ENCODE measurements at regions not wholly inside any gene's neighbourhood (a gene's known extent, or its start where the extent isn't known, plus 50 kb on each side); places are given as distances from the start of the nearest gene placed in this dataset.
A peak's percentile ranks its signal among the peaks of the same experiment; 100 is the strongest.

DNA sequence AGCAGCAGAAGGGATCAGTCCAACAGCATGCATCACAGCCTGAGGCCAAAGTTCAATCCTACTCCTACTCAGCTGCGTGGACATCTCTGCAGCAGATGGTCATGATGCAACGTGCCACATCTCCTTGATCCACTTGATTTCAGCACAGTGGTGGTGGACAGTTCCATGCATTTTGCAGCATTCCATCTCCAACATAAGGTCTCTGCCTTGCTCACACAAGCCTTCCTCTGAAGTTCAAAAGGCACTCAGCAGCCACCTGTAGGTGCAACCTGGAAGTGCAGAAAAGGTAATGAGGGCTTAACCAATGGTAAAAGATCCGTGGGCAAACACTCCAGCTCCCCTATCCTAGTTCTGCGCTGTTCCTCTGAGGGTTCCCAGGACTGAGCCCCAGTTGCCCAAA is 57.5 kb upstream of the CHCHD3 start:
- Histone ChIP-seq H3K4me3 (ENCODE audit: low read depth, low read length, poor library complexity, severe bottlenecking) (no peak overlapping the region), H3K4me1 (ENCODE audit: insufficient read depth, low read length, poor library complexity, severe bottlenecking) (no peaks in the 10 kb centered on the region), H4K20me1 (ENCODE audit: insufficient read depth, low read length) (no peaks in the 10 kb centered on the region), H3K9me3 (ENCODE audit: low read length) (no peaks in the 10 kb centered on the region), H3K36me3 (ENCODE audit: insufficient read depth, low read length) (no peaks in the 10 kb centered on the region), H3K79me2 (ENCODE audit: insufficient read depth, low read depth, low read length) (no peaks in the 10 kb centered on the region), H3K4me2 (ENCODE audit: low read length) (no peak overlapping the region), H2AFZ (ENCODE audit: low read length) (no peak overlapping the region), H3K27ac (ENCODE audit: low read depth, low read length, poor library complexity, severe bottlenecking) (no peak overlapping the region), H3K9me2 (ENCODE audit: insufficient read depth, low read length) (no peaks in the 10 kb centered on the region)
- ChIA-PET CTCF (ENCODE audit: unreplicated experiment) (no interaction called here), POLR2A (interaction anchor here (0.5 kb wide), 1 partner anchor 54 kb away, joined by 3 read pairs; no protein-coding TSS in a partner anchor)
- no TSS peak for BruUV-seq (replicated peaks)
- intact Hi-C loops (cut with micrococcal nuclease; ENCODE audit: unreplicated experiment): no loop called here
- DNase-seq (ENCODE audit: low spot score): peak; percentile 1
- TF ChIP-seq, protein P1, sequence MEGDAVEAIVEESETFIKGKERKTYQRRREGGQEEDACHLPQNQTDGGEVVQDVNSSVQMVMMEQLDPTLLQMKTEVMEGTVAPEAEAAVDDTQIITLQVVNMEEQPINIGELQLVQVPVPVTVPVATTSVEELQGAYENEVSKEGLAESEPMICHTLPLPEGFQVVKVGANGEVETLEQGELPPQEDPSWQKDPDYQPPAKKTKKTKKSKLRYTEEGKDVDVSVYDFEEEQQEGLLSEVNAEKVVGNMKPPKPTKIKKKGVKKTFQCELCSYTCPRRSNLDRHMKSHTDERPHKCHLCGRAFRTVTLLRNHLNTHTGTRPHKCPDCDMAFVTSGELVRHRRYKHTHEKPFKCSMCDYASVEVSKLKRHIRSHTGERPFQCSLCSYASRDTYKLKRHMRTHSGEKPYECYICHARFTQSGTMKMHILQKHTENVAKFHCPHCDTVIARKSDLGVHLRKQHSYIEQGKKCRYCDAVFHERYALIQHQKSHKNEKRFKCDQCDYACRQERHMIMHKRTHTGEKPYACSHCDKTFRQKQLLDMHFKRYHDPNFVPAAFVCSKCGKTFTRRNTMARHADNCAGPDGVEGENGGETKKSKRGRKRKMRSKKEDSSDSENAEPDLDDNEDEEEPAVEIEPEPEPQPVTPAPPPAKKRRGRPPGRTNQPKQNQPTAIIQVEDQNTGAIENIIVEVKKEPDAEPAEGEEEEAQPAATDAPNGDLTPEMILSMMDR (conservative IDR thresholded peaks at IDR 0.05; ENCODE audit: low read length): no peak
- no peak for TF ChIP-seq EZH2phosphoT487 (IDR thresholded peaks at IDR 0.05; ENCODE audit: borderline replicate concordance, low read depth, low read length)

DNA sequence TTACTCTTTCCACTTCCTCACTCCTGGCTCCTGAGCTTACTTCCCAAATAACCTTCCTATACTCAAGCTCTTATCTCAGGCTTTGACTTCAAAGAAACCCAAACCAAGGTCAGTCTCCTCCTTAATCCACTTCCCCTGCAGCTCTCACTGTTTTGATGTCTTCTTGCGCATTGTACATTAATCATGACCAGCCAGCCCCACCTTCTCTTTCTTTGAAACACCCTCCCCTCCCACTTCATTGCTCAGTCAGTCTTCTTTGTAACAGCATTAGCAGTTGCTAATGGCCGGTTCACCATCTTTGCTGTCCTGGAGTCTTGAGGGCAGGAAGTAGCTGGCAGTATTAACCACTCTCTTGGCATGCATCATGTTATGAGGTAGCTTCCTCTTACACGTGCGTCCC is 57.9 kb upstream of the CHCHD3 start:
- no peaks in the 10 kb centered on the region for H3K79me2 ChIP-seq (ENCODE audit: insufficient read depth, low read depth, low read length)
- H3K27ac ChIP-seq (ENCODE audit: low read depth, low read length, poor library complexity, severe bottlenecking): no peak overlapping the region
- ChIA-PET CTCF (ENCODE audit: unreplicated experiment) (interaction anchor here (0.6 kb wide), 1 partner anchor 1407 kb away, joined by 3 read pairs; no protein-coding TSS in a partner anchor), POLR2A (no interaction called here)
- H3K9me2 ChIP-seq (ENCODE audit: insufficient read depth, low read length): no peaks in the 10 kb centered on the region
- H4K20me1 ChIP-seq (ENCODE audit: insufficient read depth, low read length): no peaks in the 10 kb centered on the region
- H3K4me3 ChIP-seq (ENCODE audit: low read depth, low read length, poor library complexity, severe bottlenecking): no peak overlapping the region
- no TSS peak for BruUV-seq (replicated peaks)
- no peak overlapping the region for H2AFZ ChIP-seq (ENCODE audit: low read length)
- intact Hi-C loops (cut with micrococcal nuclease; ENCODE audit: unreplicated experiment): no loop called here
- TF ChIP-seq, protein P1 (conservative IDR thresholded peaks at IDR 0.05; ENCODE audit: low read length): no peak
- no peak for TF ChIP-seq EZH2phosphoT487 (IDR thresholded peaks at IDR 0.05; ENCODE audit: borderline replicate concordance, low read depth, low read length)
- H3K4me1 ChIP-seq (ENCODE audit: insufficient read depth, low read length, poor library complexity, severe bottlenecking): no peaks in the 10 kb centered on the region
- no peak for DNase-seq (ENCODE audit: low spot score)
- H3K9me3 ChIP-seq (ENCODE audit: low read length): no peaks in the 10 kb centered on the region
- no peaks in the 10 kb centered on the region for H3K36me3 ChIP-seq (ENCODE audit: insufficient read depth, low read length)
- H3K4me2 ChIP-seq (ENCODE audit: low read length): no peak overlapping the region

DNA sequence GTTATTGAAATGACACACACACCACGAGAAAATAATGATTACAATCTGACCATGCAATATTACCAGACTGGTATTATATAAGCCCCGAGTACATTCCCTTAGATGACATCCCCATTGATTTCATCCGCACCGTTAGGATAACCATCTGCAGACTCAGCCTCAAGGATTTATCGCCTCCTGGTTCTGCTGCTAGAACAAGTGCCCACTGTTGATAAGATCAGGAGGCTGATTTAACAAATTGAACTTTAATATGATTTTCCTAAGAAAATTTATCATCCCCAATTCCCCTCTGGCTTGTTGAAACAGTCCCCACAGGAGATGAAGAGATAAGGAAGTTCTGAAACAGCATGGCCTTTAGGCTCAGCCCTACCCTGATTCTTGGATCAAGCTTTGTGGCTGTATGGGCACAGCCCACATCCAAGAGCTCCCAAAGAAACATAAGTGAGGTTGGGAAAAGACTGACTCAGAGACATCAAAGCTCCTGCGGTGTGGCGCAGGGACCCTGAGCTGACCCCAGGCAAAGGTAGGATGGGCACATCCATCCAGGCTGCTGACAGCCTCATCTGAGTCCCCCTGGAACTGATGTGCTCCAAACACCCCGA is 59.2 kb upstream of the CHCHD3 start:
- intact Hi-C loops (cut with micrococcal nuclease; ENCODE audit: unreplicated experiment): no loop called here
- CTCF ChIA-PET (ENCODE audit: unreplicated experiment): no interaction called here
- no peaks in the 10 kb centered on the region for H4K20me1 ChIP-seq (ENCODE audit: insufficient read depth, low read length)

More for the DNA sequence above, 59.2 kb upstream of the CHCHD3 start:
- Histone ChIP-seq H3K79me2 (ENCODE audit: insufficient read depth, low read depth, low read length) (no peaks in the 10 kb centered on the region), H3K36me3 (ENCODE audit: insufficient read depth, low read length) (no peaks in the 10 kb centered on the region), H3K4me3 (ENCODE audit: low read depth, low read length, poor library complexity, severe bottlenecking) (no peak overlapping the region), H3K9me3 (ENCODE audit: low read length) (no peaks in the 10 kb centered on the region), H3K4me2 (ENCODE audit: low read length) (no peak overlapping the region), H3K9me2 (ENCODE audit: insufficient read depth, low read length) (no peaks in the 10 kb centered on the region), H2AFZ (ENCODE audit: low read length) (no peak overlapping the region), H3K4me1 (ENCODE audit: insufficient read depth, low read length, poor library complexity, severe bottlenecking) (no peaks in the 10 kb centered on the region), H3K27ac (ENCODE audit: low read depth, low read length, poor library complexity, severe bottlenecking) (no peak overlapping the region)
- BruUV-seq (replicated peaks): no TSS peak
- POLR2A ChIA-PET: interaction anchor here (0.5 kb wide), 1 partner anchor 370 kb away, joined by 4 read pairs; no protein-coding TSS in a partner anchor
- TF ChIP-seq EZH2phosphoT487 (IDR thresholded peaks at IDR 0.05; ENCODE audit: borderline replicate concordance, low read depth, low read length): no peak
- TF ChIP-seq, protein P1 (conservative IDR thresholded peaks at IDR 0.05; ENCODE audit: low read length): no peak
- no peak for DNase-seq (ENCODE audit: low spot score)

All from OCI-LY7 (cell line).